ENCODE measurements at regions not wholly inside any gene's neighbourhood (a gene's known extent, or its start where the extent isn't known, plus 50 kb on each side); places are given as distances from the start of the nearest gene placed in this dataset.

DNA sequence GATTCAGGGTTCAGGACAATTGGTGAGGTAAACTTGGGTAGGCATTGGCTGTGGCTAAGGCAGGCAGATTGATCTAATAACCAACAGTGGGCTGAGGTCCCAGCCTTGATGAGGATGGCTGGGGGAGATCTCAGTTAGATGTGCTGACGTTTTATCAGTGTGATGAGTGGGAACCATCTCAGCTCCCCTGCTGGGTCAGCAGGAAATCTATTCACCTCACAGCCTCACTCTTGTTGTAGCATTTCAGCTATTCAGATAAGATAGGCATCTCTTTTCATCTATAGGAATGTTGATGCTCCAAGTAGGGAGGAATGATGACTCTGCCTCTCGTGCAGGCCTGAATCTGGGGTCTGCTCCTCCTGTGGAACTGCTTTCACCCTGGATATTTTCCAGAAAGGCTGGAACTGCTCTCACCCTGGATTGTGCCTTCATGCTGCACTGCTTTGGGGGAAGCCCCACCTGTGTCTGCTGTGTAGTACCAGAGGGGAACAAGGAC lies 973.7 kb downstream of the NSUN3 start:
- DNase-seq, result no peak
- no peak overlapping the region for H3K27ac ChIP-seq
- H3K27me3 ChIP-seq, result no peaks in the 10 kb centered on the region
- H3K4me3 ChIP-seq, result no peak overlapping the region
- no peaks in the 10 kb centered on the region for H3K4me1 ChIP-seq
- no peaks in the 10 kb centered on the region for H3K9me3 ChIP-seq
- no peaks in the 10 kb centered on the region for H3K36me3 ChIP-seq
- intact Hi-C loops (cut with DNase I; ENCODE audit: low total_unique reads), result no loop called here
- no peak for TF ChIP-seq POLR2A (IDR thresholded peaks at IDR 0.05)
- TF ChIP-seq, protein P1, sequence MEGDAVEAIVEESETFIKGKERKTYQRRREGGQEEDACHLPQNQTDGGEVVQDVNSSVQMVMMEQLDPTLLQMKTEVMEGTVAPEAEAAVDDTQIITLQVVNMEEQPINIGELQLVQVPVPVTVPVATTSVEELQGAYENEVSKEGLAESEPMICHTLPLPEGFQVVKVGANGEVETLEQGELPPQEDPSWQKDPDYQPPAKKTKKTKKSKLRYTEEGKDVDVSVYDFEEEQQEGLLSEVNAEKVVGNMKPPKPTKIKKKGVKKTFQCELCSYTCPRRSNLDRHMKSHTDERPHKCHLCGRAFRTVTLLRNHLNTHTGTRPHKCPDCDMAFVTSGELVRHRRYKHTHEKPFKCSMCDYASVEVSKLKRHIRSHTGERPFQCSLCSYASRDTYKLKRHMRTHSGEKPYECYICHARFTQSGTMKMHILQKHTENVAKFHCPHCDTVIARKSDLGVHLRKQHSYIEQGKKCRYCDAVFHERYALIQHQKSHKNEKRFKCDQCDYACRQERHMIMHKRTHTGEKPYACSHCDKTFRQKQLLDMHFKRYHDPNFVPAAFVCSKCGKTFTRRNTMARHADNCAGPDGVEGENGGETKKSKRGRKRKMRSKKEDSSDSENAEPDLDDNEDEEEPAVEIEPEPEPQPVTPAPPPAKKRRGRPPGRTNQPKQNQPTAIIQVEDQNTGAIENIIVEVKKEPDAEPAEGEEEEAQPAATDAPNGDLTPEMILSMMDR (IDR thresholded peaks at IDR 0.05), result no peak

DNA sequence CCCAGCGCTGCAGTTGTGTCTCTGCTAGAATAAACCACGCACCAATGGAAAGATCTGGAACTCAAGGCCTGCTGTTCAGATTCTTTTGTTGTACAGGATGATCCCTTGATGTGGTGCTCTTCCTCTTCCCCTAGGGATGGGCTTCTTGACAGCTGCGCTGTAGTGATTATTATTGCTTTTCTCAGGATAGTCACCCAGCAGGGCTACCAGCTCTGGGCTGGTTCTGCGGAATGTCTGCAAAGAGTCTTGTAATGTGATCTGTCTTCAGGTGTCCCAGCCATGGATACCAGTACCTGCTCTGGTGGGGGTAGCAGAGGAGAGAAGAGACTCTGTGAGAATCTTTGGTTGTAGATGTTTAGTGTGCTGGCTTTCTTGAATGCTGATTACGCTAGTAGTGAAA lies 974.2 kb downstream of the NSUN3 start:
- TF ChIP-seq, protein P1 (IDR thresholded peaks at IDR 0.05), result no peak
- no peak for TF ChIP-seq POLR2A (IDR thresholded peaks at IDR 0.05)
- H3K9me3 ChIP-seq, result no peaks in the 10 kb centered on the region

DNA sequence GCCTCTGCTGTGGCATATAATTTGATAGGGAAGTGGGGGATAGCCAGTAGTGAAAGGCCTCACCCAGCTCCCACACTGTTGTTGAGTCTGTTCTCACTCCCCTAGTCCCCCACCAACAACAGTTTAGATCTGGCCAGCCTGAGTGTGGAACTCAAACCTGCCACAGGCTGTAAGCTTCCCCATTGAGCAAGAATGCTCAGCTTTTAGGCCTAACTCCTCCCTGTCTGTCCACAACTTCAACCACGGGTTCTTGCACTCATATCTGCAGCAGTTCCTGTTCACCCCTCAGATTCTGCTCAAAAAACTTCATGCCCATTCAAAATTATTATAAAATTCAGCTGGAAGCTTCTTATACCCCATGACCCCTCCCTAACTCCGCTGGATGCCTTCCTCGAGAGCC lies 975.1 kb downstream of the NSUN3 start:
- DNase-seq, result no peak
- no peak for TF ChIP-seq POLR2A (IDR thresholded peaks at IDR 0.05)
- TF ChIP-seq, protein P1 (IDR thresholded peaks at IDR 0.05), result no peak
- intact Hi-C loops (cut with DNase I; ENCODE audit: low total_unique reads), result no loop called here
- H3K27ac ChIP-seq, result no peak overlapping the region
- H3K9me3 ChIP-seq, result no peaks in the 10 kb centered on the region
- no peak overlapping the region for H3K4me3 ChIP-seq
- no peaks in the 10 kb centered on the region for H3K27me3 ChIP-seq
- no peaks in the 10 kb centered on the region for H3K4me1 ChIP-seq
- H3K36me3 ChIP-seq, result no peaks in the 10 kb centered on the region

More for the DNA sequence above, 974.2 kb downstream of the NSUN3 start:
- Histone ChIP-seq H3K4me3 (no peak overlapping the region), H3K36me3 (no peaks in the 10 kb centered on the region), H3K4me1 (no peaks in the 10 kb centered on the region), H3K27me3 (no peaks in the 10 kb centered on the region), H3K27ac (no peak overlapping the region)
- no peak for DNase-seq
- intact Hi-C loops (cut with DNase I; ENCODE audit: low total_unique reads), result no loop called here

DNA sequence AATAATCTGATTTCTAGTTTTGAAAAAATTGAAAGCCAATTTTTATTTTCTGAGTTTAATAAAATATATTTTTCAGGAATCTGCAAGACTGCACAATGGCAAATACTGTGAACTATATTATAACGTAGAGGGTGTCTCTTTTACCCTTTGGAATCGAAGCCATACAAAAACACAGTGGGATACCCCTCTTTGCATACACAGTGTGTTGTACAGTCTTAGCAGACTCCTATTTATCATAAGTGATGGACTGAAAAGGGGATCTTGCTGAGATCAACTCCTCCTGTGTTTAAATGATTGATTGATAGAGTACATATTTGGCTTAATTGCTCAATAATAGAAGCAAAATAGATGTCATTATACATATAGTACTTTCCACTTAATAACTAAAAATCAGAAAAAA lies 981.2 kb downstream of the NSUN3 start:
- intact Hi-C loops (cut with DNase I; ENCODE audit: low total_unique reads), result no loop called here
- H3K4me1 ChIP-seq, result no peaks in the 10 kb centered on the region
- no peaks in the 10 kb centered on the region for H3K9me3 ChIP-seq
- no peak for TF ChIP-seq POLR2A (IDR thresholded peaks at IDR 0.05)
- TF ChIP-seq, protein P1 (IDR thresholded peaks at IDR 0.05), result no peak
- no peak for DNase-seq
- no peaks in the 10 kb centered on the region for H3K36me3 ChIP-seq
- H3K4me3 ChIP-seq, result no peak overlapping the region
- no peak overlapping the region for H3K27ac ChIP-seq
- H3K27me3 ChIP-seq, result no peaks in the 10 kb centered on the region

DNA sequence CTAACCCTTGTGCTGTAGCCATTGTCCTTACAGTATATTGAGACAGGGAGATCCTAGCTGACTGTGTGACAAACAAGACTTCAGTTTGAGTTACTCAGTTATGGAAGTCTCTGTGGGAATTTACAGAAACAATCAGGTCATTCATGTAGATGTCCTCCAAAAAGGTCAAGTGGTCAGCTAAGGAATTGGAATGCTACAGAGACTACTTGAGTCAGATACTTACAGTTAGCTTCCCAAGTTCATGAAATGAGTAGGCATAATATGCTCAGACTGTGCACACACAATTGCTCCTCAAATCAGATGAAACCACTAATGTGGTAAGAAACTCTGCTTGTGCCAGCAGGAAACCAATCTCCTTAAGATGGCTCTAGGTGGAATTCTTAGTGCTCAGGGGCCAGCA lies 985.7 kb downstream of the NSUN3 start:
- Histone ChIP-seq H3K36me3 (no peaks in the 10 kb centered on the region), H3K9me3 (no peaks in the 10 kb centered on the region), H3K4me3 (no peak overlapping the region), H3K27me3 (no peaks in the 10 kb centered on the region), H3K27ac (no peak overlapping the region), H3K4me1 (no peaks in the 10 kb centered on the region)
- TF ChIP-seq, protein P1 (IDR thresholded peaks at IDR 0.05), result no peak
- TF ChIP-seq POLR2A (IDR thresholded peaks at IDR 0.05), result no peak
- intact Hi-C loops (cut with DNase I; ENCODE audit: low total_unique reads), result no loop called here
- no peak for DNase-seq
